Duodenal mucosa (tissue), 2 donors: ENCODE measurements at regions not wholly inside any gene's neighbourhood (a gene's known extent, or its start where the extent isn't known, plus 50 kb on each side); places are given as distances from the start of the nearest gene placed in this dataset.

Experiments used
- H3K27ac ChIP-seq: one replicate; pipeline ENCODE4 v1.7.0; 2013; ENCODE audit warnings: low read depth, low read length
- H3K27me3 ChIP-seq, 2 donors: one replicate each; pipeline ENCODE4 v1.7.0; 2013; ENCODE audit warnings: low read length in 2 of 2, control low read depth in 1 of 2; ENCODE audit not compliant: insufficient read depth in 2 of 2, control insufficient read depth in 1 of 2
- H3K36me3 ChIP-seq, 2 donors: one replicate each; pipeline ENCODE4 v1.7.0; 2013; ENCODE audit warnings: low read length in 2 of 2, control low read depth in 1 of 2; ENCODE audit not compliant: insufficient read depth in 2 of 2, control insufficient read depth in 1 of 2
- H3K4me1 ChIP-seq, 2 donors: one replicate each; pipeline ENCODE4 v1.7.0; 2013; ENCODE audit warnings: low read length in 2 of 2, control low read depth in 1 of 2; ENCODE audit not compliant: insufficient read depth in 2 of 2, control insufficient read depth in 1 of 2
- H3K4me3 ChIP-seq, 2 donors: one replicate each; pipeline ENCODE4 v1.7.0; 2013; ENCODE audit warnings: low read length in 2 of 2, low read depth in 1 of 2
- H3K9ac ChIP-seq, 2 donors: one replicate each; pipeline ENCODE4 v1.7.0; 2013; ENCODE audit warnings: low read length in 2 of 2, low read depth in 1 of 2
- H3K9me3 ChIP-seq, 2 donors: one replicate each; pipeline ENCODE4 v1.7.0; 2013; ENCODE audit warnings: low read length in 2 of 2, control low read depth in 1 of 2; ENCODE audit not compliant: control insufficient read depth in 1 of 2

- Histone ChIP-seq H3K27me3 (no peaks in the 10 kb centered on the region), H3K27ac (no peak overlapping the region), H3K9ac (no peak overlapping the region), H3K36me3 (no peaks in the 10 kb centered on the region), H3K4me1 (no peaks in the 10 kb centered on the region), H3K4me3 (no peak overlapping the region), H3K9me3 (no peaks in the 10 kb centered on the region)
Measured at GRCh38 chr2:64847930-64848329, 141.3 kb upstream of the SLC1A4 start.

DNA sequence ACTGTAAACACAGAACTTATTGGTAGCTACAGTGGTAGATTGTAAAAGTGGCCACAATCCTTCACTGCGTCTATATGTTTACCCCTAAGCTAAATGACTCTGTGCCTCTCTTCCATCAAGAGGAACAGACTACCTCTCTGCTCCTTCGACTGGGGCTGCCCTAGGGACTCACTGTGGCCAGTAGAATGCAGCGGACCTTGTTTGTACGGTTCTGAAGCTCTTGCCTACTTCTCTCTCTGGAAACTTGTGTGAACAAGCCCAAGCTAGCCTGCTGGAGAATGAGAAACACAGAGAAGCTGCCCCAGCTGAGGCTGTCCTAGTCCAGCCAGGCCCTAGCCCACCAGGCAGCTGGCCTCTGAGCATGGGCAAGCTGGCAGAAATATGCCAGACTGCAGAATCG is 140.8 kb upstream of the SLC1A4 start:
- no peaks in the 10 kb centered on the region for H3K9me3 ChIP-seq
- H3K9ac ChIP-seq: no peak overlapping the region
- H3K4me1 ChIP-seq: peaks cover 0 to under 1% of the 10 kb centered on the region in 2 donors
- H3K27ac ChIP-seq: no peak overlapping the region
- no peaks in the 10 kb centered on the region for H3K27me3 ChIP-seq
- no peak overlapping the region for H3K4me3 ChIP-seq
- no peaks in the 10 kb centered on the region for H3K36me3 ChIP-seq

DNA sequence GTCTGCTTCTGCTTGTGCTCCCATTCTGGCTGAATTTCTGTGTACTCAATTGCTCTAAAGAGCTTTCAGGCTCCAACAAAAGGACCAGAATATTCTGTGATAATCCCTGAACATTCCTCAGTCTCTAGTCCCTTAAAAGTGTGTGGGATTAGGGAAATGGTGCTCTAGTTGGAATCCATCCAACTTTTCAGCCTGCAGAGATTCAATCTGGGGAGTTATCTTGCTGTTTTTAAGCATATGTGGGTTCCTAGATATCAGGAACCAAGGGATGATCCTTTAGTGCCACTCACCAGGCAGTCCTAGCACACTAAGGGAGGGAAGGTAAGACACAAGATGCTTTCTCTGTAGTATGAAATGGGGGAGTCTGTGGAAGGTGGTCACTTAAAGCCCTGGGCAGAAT is 140.3 kb upstream of the SLC1A4 start:
- no peak overlapping the region for H3K4me3 ChIP-seq
- H3K9me3 ChIP-seq: no peaks in the 10 kb centered on the region
- no peak overlapping the region for H3K9ac ChIP-seq
- H3K27me3 ChIP-seq: no peaks in the 10 kb centered on the region
- H3K4me1 ChIP-seq: peaks cover 0 to 3% of the 10 kb centered on the region in 2 donors
- H3K36me3 ChIP-seq: no peaks in the 10 kb centered on the region
- no peak overlapping the region for H3K27ac ChIP-seq

GRCh38 chr2:64850642-64851041 is 138.6 kb upstream of the SLC1A4 start:
- H3K27ac ChIP-seq: no peak overlapping the region
- H3K4me1 ChIP-seq: peaks cover 3 to 6% of the 10 kb centered on the region in 2 donors
- no peaks in the 10 kb centered on the region for H3K9me3 ChIP-seq
- no peaks in the 10 kb centered on the region for H3K27me3 ChIP-seq
- H3K4me3 ChIP-seq: no peak overlapping the region
- H3K36me3 ChIP-seq: no peaks in the 10 kb centered on the region
- H3K9ac ChIP-seq: no peak overlapping the region

DNA sequence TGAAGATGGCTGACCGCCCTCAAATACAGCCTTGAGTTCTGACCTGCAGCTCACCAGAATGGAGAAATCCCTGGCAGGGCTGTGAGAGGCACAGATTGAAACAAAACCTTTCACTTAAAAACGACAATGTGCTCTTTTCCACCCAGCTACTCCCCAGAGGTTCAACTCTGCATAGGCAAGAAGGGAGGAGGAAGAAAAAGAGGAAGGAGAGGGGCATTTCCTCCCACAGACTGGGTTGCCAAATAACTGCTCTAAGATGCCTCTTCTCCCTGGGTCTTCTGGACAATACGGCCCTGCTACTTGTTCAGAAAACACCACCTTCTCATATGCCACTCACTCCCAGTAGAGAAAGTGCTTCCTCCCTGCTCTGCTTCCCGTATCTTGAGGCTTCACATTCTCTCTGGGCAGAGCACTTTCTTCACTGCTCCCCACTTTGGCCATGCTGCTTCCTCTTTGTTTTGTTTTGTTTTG is 136.4 kb upstream of the SLC1A4 start:
- Histone ChIP-seq H3K9me3 (no peaks in the 10 kb centered on the region), H3K36me3 (no peaks in the 10 kb centered on the region), H3K9ac (no peak overlapping the region), H3K27ac (no peak overlapping the region), H3K27me3 (no peaks in the 10 kb centered on the region), H3K4me1 (peaks cover 6 to 9% of the 10 kb centered on the region in 2 donors), H3K4me3 (no peak overlapping the region)

DNA sequence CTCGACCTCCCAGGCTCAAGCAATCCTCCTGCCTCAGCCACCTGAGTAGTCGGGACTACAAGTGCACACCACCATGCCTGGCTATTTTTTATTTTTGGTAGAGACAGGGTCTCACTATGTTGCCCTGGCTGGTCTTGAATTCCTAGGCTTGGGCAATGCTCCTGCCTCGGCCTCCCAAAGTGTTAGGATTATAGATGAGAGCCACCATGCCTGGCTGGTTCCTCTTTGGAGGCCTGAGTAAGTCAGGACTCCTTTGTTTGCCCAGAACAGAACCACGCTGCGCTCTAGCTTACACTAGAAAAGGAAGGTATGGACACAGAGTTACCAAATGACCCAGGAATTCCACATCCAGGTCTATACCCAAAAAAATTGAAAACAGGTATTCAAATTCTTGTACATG is 135.9 kb upstream of the SLC1A4 start:
- H3K9me3 ChIP-seq: no peaks in the 10 kb centered on the region
- H3K4me1 ChIP-seq: peaks cover 11 to 13% of the 10 kb centered on the region in 2 donors
- no peak overlapping the region for H3K27ac ChIP-seq
- H3K27me3 ChIP-seq: no peaks in the 10 kb centered on the region
- no peak overlapping the region for H3K4me3 ChIP-seq
- no peaks in the 10 kb centered on the region for H3K36me3 ChIP-seq
- no peak overlapping the region for H3K9ac ChIP-seq

GRCh38 chr2:64853894-64854293 is 135.3 kb upstream of the SLC1A4 start:
- H3K36me3 ChIP-seq: no peaks in the 10 kb centered on the region
- no peak overlapping the region for H3K4me3 ChIP-seq
- H3K27ac ChIP-seq: no peak overlapping the region
- H3K9me3 ChIP-seq: no peaks in the 10 kb centered on the region
- no peaks in the 10 kb centered on the region for H3K27me3 ChIP-seq
- no peak overlapping the region for H3K9ac ChIP-seq
- peaks cover 17 to 19% of the 10 kb centered on the region in 2 donors for H3K4me1 ChIP-seq

DNA sequence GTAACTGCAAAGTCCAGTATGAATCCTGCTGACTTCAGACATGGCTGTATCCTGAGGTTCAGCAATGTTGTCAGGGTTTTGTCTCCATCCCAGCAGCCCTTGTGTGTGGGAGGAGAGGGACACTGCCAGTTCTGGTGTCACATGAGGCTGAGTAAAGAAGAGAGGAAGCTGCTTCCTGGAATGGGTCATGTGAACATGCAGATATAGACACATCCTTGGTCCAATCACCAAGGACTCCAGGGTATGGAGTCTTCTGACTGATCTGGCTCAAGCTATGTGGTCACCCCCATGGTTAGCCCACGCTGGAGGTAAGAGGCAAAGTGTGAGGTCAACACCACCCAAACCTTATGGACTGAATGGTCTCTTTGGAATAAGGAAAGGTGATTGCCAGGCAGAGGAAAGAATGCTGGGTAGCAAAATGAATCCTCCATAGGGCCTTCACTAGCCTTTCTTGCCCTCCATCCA is 134.4 kb upstream of the SLC1A4 start:
- Histone ChIP-seq H3K4me3 (no peak overlapping the region), H3K36me3 (no peaks in the 10 kb centered on the region), H3K9ac (no peak overlapping the region), H3K9me3 (no peaks in the 10 kb centered on the region), H3K4me1 (peaks cover 20 to 26% of the 10 kb centered on the region in 2 donors), H3K27ac (no peak overlapping the region), H3K27me3 (no peaks in the 10 kb centered on the region)

- H3K27me3 ChIP-seq: no peaks in the 10 kb centered on the region
- H3K4me3 ChIP-seq: no peak overlapping the region
- no peaks in the 10 kb centered on the region for H3K36me3 ChIP-seq
- no peak overlapping the region for H3K9ac ChIP-seq
- no peak overlapping the region for H3K27ac ChIP-seq
- peaks cover 23 to 38% of the 10 kb centered on the region in 2 donors for H3K4me1 ChIP-seq
- H3K9me3 ChIP-seq: no peaks in the 10 kb centered on the region
Measured at GRCh38 chr2:64857581-64858471, 131.4 kb upstream of the SLC1A4 start.

DNA sequence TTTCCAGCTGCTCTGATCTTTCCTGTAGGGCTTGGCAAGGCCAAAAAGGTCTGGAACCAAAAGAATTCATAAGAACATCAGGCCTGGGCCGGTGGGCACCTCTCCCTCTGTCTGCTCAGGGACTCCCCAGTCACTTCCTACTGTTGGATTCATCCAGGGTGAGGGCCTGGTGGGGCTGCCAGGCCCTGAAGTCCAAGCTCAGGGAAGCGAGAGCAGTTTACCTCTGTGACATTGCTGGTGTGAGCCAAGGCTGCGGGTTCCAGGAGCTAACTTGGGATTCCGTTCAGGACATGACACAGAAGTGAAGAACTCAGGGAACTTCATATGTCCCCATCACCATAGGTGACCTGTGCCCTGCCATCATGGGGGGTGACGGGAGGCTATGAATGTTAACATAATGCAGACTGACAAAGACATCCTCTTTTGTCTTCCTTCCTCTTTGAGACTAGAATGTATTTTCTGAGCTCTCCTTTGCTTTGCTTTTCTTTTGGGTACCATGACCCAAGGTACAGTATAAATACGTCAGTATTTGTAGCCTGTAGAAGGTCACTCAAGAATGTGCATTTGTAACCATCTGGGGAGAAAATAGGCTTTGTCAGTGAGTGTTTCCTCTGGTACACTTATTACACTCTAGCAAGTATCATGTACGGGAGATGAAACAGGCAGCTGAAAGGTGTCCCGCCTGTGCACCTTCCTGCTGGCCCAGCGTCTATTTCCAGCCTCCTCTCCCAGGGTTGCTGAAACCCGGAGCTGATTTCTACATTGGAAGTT is 130.5 kb upstream of the SLC1A4 start:
- peaks cover 20 to 38% of the 10 kb centered on the region in 2 donors for H3K4me1 ChIP-seq
- H3K4me3 ChIP-seq: peak overlapping the region; percentile 48 to 62
- H3K27ac ChIP-seq: peak overlapping the region; percentile 11
- H3K9ac ChIP-seq: peak overlapping the region; percentile 29 to 48
- no peaks in the 10 kb centered on the region for H3K36me3 ChIP-seq
- no peaks in the 10 kb centered on the region for H3K27me3 ChIP-seq
- H3K9me3 ChIP-seq: no peaks in the 10 kb centered on the region
